Smooth muscle cell (in vitro differentiated cells): ENCODE measurements at regions not wholly inside any gene's neighbourhood (a gene's known extent, or its start where the extent isn't known, plus 50 kb on each side); places are given as distances from the start of the nearest gene placed in this dataset.

Source experiments
- DNase-seq: peaks from one replicate; lab custom pipeline; 2025; ENCODE audit not compliant: unreplicated experiment; lab: John Stamatoyannopoulos, UW
- H2AFZ ChIP-seq: fragments of 200-600 bp; sonication (generic); 2 replicates; pipeline ENCODE4 v1.6.0; 2016; ENCODE audit warnings: antibody characterized with exemption, low read depth, mild to moderate bottlenecking
- H3F3A ChIP-seq: fragments of 200-600 bp; sonication (generic); 2 replicates; pipeline ENCODE4 v1.6.0; 2017; ENCODE audit warnings: antibody characterized with exemption, low read depth
- H3K27ac ChIP-seq: fragments of 200-600 bp; sonication (generic); 2 replicates; pipeline ENCODE4 v1.5.1; 2016; ENCODE audit warnings: low read depth, mild to moderate bottlenecking
- H3K27me3 ChIP-seq: fragments of 200-600 bp; sonication (generic); 2 replicates; pipeline ENCODE4 v1.6.1; 2016; ENCODE audit warnings: low read depth, mild to moderate bottlenecking
- H3K36me3 ChIP-seq: fragments of 200-600 bp; sonication (generic); 2 replicates; pipeline ENCODE4 v1.5.1; 2016; ENCODE audit warnings: low read depth
- H3K4me1 ChIP-seq: fragments of 200-600 bp; sonication (generic); 2 replicates; pipeline ENCODE4 v1.5.1; 2016; ENCODE audit warnings: low read depth
- H3K4me2 ChIP-seq: fragments of 200-600 bp; sonication (generic); 2 replicates; pipeline ENCODE4 v1.6.0; 2016; ENCODE audit warnings: mild to moderate bottlenecking
- H3K4me3 ChIP-seq: fragments of 200-600 bp; sonication (generic); 2 replicates; pipeline ENCODE4 v1.5.1; 2016; ENCODE audit warnings: mild to moderate bottlenecking
- H3K79me2 ChIP-seq: fragments of 200-600 bp; sonication (generic); 2 replicates; pipeline ENCODE4 v1.6.0; 2016; ENCODE audit warnings: low read depth, mild to moderate bottlenecking
- H3K9ac ChIP-seq: fragments of 200-600 bp; sonication (generic); 2 replicates; pipeline ENCODE4 v1.6.0; 2016; ENCODE audit warnings: low read depth
- H3K9me3 ChIP-seq: fragments of 200-600 bp; sonication (generic); replicated peaks from 2 replicates; pipeline ENCODE4 v1.5.1; 2016; ENCODE audit warnings: low read depth
- H4K20me1 ChIP-seq: fragments of 200-600 bp; sonication (generic); 2 replicates; pipeline ENCODE4 v1.6.0; 2016; ENCODE audit warnings: low read depth
- CTCF ChIP-seq: fragments of 200-600 bp; sonication (generic); IDR thresholded peaks from 2 replicates; pipeline ENCODE4 v1.5.1; 2017; ENCODE audit warnings: borderline replicate concordance, mild to moderate bottlenecking, antibody characterized with exemption; ENCODE audit not compliant: insufficient read depth, poor library complexity, severe bottlenecking
- WGBS: methylation state at CpG from one replicate; pipeline ENCODE4 v1.1.7; 2016; ENCODE audit warnings: low lambda C conversion rate; 5-methylcytosine and 5-hydroxymethylcytosine counted together

GRCh38 chr6:71028236-71028876 lies 71.5 kb upstream of the B3GAT2 start:
- Histone ChIP-seq H3K27ac (no peak overlapping the region), H3K27me3 (no peaks in the 10 kb centered on the region), H3K79me2 (no peaks in the 10 kb centered on the region), H3F3A (no peaks in the 10 kb centered on the region), H3K9ac (no peak overlapping the region), H2AFZ (no peak overlapping the region), H3K4me3 (no peak overlapping the region), H3K36me3 (no peaks in the 10 kb centered on the region), H4K20me1 (no peaks in the 10 kb centered on the region), H3K4me2 (no peak overlapping the region), H3K9me3 (no peaks in the 10 kb centered on the region), H3K4me1 (no peaks in the 10 kb centered on the region)
- 69% methylated on average over 7 of the region's 7 CpGs for WGBS
- DNase-seq = no peak
- no peak for TF ChIP-seq CTCF

GRCh38 chr6:71028877-71029252 lies 72.0 kb upstream of the B3GAT2 start:
- no peak for TF ChIP-seq CTCF
- Histone ChIP-seq H3K36me3 (no peaks in the 10 kb centered on the region), H3K9ac (no peak overlapping the region), H3K79me2 (no peaks in the 10 kb centered on the region), H3K9me3 (no peaks in the 10 kb centered on the region), H3K27ac (no peak overlapping the region), H3K27me3 (no peaks in the 10 kb centered on the region), H3K4me2 (no peak overlapping the region), H3K4me1 (no peaks in the 10 kb centered on the region), H3K4me3 (no peak overlapping the region), H3F3A (no peaks in the 10 kb centered on the region), H4K20me1 (no peaks in the 10 kb centered on the region), H2AFZ (no peak overlapping the region)
- WGBS = 94% methylated on average over 4 of the region's 4 CpGs
- DNase-seq = no peak

GRCh38 chr6:71029555-71029954 lies 72.7 kb upstream of the B3GAT2 start:
- Histone ChIP-seq H3K4me2 (no peak overlapping the region), H3K36me3 (no peaks in the 10 kb centered on the region), H2AFZ (no peak overlapping the region), H4K20me1 (no peaks in the 10 kb centered on the region), H3K4me1 (no peaks in the 10 kb centered on the region), H3K4me3 (no peak overlapping the region), H3F3A (no peaks in the 10 kb centered on the region), H3K79me2 (no peaks in the 10 kb centered on the region), H3K9me3 (no peaks in the 10 kb centered on the region), H3K9ac (no peak overlapping the region), H3K27ac (no peak overlapping the region), H3K27me3 (no peaks in the 10 kb centered on the region)
- DNase-seq = no peak
- TF ChIP-seq CTCF = no peak

- no peaks in the 10 kb centered on the region for H4K20me1 ChIP-seq
- no peak for DNase-seq
- H3K4me3 ChIP-seq = no peak overlapping the region
- H3K79me2 ChIP-seq = no peaks in the 10 kb centered on the region
- H3K9ac ChIP-seq = no peak overlapping the region
- WGBS = 60% methylated on average over 4 of the region's 4 CpGs
- H2AFZ ChIP-seq = no peak overlapping the region
- no peaks in the 10 kb centered on the region for H3F3A ChIP-seq
- H3K9me3 ChIP-seq = no peaks in the 10 kb centered on the region
- no peak for TF ChIP-seq CTCF
- no peak overlapping the region for H3K27ac ChIP-seq
- H3K4me2 ChIP-seq = no peak overlapping the region
- no peaks in the 10 kb centered on the region for H3K4me1 ChIP-seq
- no peaks in the 10 kb centered on the region for H3K27me3 ChIP-seq
- H3K36me3 ChIP-seq = no peaks in the 10 kb centered on the region
These were observed 75.1 kb upstream of the B3GAT2 start for GRCh38 chr6:71031912-71032311.
